ENCODE measurements at regions not wholly inside any gene's neighbourhood (a gene's known extent, or its start where the extent isn't known, plus 50 kb on each side); places are given as distances from the start of the nearest gene placed in this dataset.

- no peak for TF ChIP-seq CTCF (IDR thresholded peaks at IDR 0.05; ENCODE audit: low read depth, low read length)
- H3K9me3 ChIP-seq (ENCODE audit: severe bottlenecking) = no peaks in the 10 kb centered on the region
- no peaks in the 10 kb centered on the region for H3K36me3 ChIP-seq
- H3K4me3 ChIP-seq (ENCODE audit: low read depth, low read length) = no peak overlapping the region
- no peak overlapping the region for H3K27ac ChIP-seq
- DNase-seq = no peak
- H3K27me3 ChIP-seq (ENCODE audit: insufficient read depth, low read depth, severe bottlenecking) = no peaks in the 10 kb centered on the region
Measured at GRCh38 chr11:39174196-39174595, 2285.3 kb downstream of the LRRC4C start.

- no peak overlapping the region for H3K27ac ChIP-seq
- peaks cover 2% of the 10 kb centered on the region for H3K9me3 ChIP-seq (ENCODE audit: severe bottlenecking)
- DNase-seq = no peak
- TF ChIP-seq CTCF (IDR thresholded peaks at IDR 0.05; ENCODE audit: low read depth, low read length) = no peak
- H3K36me3 ChIP-seq = no peaks in the 10 kb centered on the region
- H3K27me3 ChIP-seq (ENCODE audit: insufficient read depth, low read depth, severe bottlenecking) = no peaks in the 10 kb centered on the region
- H3K4me3 ChIP-seq (ENCODE audit: low read depth, low read length) = no peak overlapping the region
Measured at GRCh38 chr11:39165021-39165420, 2294.4 kb downstream of the LRRC4C start.

- TF ChIP-seq CTCF (IDR thresholded peaks at IDR 0.05; ENCODE audit: low read depth, low read length) = no peak
- Histone ChIP-seq H3K9me3 (ENCODE audit: severe bottlenecking) (no peaks in the 10 kb centered on the region), H3K4me3 (ENCODE audit: low read depth, low read length) (no peak overlapping the region), H3K27me3 (ENCODE audit: insufficient read depth, low read depth, severe bottlenecking) (no peaks in the 10 kb centered on the region), H3K27ac (no peak overlapping the region), H3K36me3 (no peaks in the 10 kb centered on the region)
- DNase-seq = no peak
Measured at GRCh38 chr11:39149214-39149613, 2310.2 kb downstream of the LRRC4C start.

GRCh38 chr11:39145346-39145745 lies 2314.1 kb downstream of the LRRC4C start:
- no peaks in the 10 kb centered on the region for H3K9me3 ChIP-seq (ENCODE audit: severe bottlenecking)
- H3K4me3 ChIP-seq (ENCODE audit: low read depth, low read length) = no peak overlapping the region
- TF ChIP-seq CTCF (IDR thresholded peaks at IDR 0.05; ENCODE audit: low read depth, low read length) = no peak
- DNase-seq = no peak
- H3K27me3 ChIP-seq (ENCODE audit: insufficient read depth, low read depth, severe bottlenecking) = no peaks in the 10 kb centered on the region
- no peak overlapping the region for H3K27ac ChIP-seq
- no peaks in the 10 kb centered on the region for H3K36me3 ChIP-seq

- Histone ChIP-seq H3K27me3 (ENCODE audit: insufficient read depth, low read depth, severe bottlenecking) (no peaks in the 10 kb centered on the region), H3K4me3 (ENCODE audit: low read depth, low read length) (no peak overlapping the region), H3K27ac (no peak overlapping the region), H3K36me3 (no peaks in the 10 kb centered on the region), H3K9me3 (ENCODE audit: severe bottlenecking) (no peaks in the 10 kb centered on the region)
- DNase-seq = no peak
- TF ChIP-seq CTCF (IDR thresholded peaks at IDR 0.05; ENCODE audit: low read depth, low read length) = no peak
Measured at GRCh38 chr11:39144351-39145130, 2314.9 kb downstream of the LRRC4C start.

GRCh38 chr11:39139581-39139980 lies 2319.9 kb downstream of the LRRC4C start:
- no peak for DNase-seq
- Histone ChIP-seq H3K27ac (no peak overlapping the region), H3K9me3 (ENCODE audit: severe bottlenecking) (no peaks in the 10 kb centered on the region), H3K4me3 (ENCODE audit: low read depth, low read length) (no peak overlapping the region), H3K27me3 (ENCODE audit: insufficient read depth, low read depth, severe bottlenecking) (no peaks in the 10 kb centered on the region), H3K36me3 (no peaks in the 10 kb centered on the region)
- no peak for TF ChIP-seq CTCF (IDR thresholded peaks at IDR 0.05; ENCODE audit: low read depth, low read length)
